HG03280 (cell line): ENCODE measurements at regions not wholly inside any gene's neighbourhood (a gene's known extent, or its start where the extent isn't known, plus 50 kb on each side); places are given as distances from the start of the nearest gene placed in this dataset.

Experiments used
- ATAC-seq: cut with Tn5 transposase; IDR thresholded peaks from one replicate; pipeline ENCODE4 v1.9.1; 2021; ENCODE audit warnings: mild to moderate bottlenecking, moderate library complexity; ENCODE audit not compliant: unreplicated experiment

DNA sequence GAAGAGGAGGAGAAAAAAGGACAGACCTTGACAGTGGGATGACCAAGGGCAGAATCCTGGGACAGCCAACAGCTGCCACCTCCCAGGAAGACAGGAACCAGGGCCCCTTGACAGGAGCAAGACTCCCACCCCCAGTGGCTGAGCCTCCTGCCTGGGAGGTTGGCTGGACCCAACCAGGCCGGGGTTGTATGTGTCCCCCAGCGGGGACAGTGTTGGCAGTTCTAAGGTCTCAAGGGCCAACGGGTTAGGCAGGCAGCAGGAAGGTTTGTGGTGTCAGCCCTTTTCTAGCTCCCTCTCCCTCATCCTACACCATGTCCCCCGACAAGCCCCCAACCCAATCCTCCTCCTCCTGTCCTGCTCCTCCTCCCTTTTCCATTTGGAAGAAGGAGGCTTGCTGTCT lies 126.2 kb downstream of the MRM1 start:
- ATAC-seq: no peak

DNA sequence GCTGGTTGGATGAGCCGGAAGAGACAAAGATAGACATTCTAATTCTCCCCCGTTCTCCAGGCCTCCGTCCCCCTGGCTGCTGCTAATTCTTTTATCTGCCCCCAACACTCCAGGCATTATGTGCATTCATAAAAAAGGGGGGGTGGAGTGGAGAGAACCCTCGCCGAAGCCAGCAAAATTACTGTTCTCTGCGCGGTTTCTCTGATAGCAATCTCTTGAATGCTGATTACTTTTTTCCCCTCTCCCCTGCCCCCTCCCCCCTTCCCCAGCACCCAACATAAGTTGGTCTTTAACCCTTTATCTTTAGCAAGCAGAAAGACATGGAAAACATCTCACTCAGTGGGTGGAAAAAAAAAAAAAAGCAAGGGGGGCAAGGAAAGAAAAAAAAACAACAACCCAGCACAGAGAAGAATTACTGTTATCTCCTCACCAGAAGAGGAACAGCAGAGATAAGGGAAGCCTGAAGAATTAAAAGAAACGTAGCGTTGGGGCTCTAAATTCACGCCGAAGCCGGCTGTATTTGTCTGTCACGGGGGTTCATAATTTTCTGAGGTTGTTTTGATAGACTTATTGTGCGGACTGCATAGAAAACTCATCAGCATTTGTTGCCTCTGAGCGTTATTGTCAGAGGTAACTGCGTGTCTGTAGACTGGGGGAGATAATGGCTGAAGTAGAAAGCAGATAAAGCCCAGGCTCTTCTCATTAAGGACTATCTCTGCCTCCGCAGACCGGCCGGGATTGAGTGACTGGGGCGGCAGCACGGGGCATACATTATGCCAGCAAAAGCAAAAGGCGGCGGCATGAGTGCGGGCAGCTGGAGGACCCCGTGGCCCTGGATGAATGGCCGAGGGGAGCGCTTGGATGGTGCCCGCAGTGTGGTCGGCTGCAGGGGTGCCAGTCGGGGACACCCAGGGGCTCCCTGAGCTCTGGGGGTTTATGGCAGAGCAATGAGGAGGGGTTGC lies 126.9 kb downstream of the MRM1 start:
- ATAC-seq: no peak

GRCh38 chr17:36730095-36730808 lies 128.9 kb downstream of the MRM1 start:
- ATAC-seq: no peak

- ATAC-seq: no peak
These were observed 129.6 kb downstream of the MRM1 start for GRCh38 chr17:36730857-36731490.

DNA sequence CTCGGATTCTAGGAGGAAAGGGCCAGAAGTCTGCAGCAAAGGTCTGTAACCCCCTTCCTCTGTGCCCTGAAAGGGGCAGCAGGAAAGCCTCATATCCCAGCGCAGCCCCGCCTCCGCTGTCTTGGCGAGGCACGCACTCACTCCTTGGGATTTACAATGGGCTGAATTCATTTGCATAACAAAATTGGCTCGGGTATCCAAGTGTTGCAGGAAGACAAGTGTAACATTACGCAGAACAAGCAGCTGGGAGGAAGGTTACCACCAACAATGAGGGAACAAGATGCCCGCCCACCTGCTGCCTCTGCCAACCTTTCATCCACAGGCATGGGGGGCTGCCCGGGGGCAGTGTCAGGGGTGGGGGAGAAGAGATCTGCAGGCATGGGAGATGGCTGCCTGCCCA lies 130.4 kb downstream of the MRM1 start:
- no peak for ATAC-seq

DNA sequence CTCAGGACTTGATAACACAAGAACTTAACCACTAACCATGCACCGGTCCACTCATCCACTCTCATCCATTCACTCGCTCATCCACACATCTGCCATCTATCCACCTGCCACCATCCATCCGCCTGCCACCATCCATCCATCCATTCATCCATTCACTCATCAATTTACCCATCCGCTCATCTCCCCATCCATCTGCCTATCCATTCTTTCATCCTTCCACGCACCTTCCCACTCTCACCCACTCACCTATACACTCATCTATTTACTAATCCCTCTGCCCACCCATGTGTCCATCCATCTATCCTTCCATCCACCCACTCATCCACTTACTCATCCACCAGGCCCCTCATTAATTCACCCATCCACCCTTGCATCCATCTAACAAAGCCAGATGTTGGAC lies 131.0 kb downstream of the MRM1 start:
- no peak for ATAC-seq

DNA sequence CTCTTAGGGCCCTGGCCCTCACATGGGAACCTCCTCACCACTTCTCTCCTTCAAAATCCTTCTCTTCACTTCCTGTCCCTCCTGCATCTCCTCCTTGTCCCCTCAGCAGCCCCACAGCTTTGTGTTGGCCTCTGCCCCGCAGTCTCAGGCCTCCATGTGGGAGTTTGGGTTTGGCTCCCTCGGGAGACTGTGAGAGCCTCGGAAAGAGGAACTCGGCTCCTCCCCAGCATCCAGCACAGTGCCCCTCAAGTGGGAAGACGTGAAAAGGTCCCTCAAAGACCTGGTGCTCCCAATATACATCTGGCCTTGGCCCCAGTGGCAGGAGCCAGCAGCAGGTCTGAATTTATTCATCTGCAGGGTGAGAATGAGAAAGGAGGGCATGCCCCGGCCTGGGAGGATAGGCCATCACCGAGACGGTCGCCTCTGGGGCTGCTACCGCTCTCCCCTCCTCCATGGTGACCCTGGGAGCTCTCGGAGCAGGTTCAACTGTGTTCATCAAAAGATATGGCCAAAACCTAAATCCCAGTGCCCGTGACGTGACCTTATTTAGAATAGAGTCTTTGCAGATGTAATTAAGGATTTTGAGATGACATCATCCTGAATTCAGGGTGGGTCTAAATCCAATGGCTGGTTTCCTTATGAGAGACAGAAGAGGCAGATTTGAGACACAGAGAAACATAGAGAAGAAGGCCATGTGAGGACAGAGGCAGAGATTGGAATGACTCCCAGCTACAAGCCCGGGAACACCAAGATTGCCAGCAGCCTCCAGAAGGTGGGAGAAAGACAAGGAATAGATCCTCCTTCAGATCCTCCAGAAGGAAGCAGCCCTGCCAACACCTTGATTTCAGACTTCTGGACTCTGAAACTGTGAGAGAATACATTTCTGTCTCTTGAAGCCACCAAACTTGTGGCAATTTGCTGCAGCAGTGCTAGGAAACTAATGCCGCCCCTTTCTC lies 135.1 kb downstream of the MRM1 start:
- no peak for ATAC-seq

DNA sequence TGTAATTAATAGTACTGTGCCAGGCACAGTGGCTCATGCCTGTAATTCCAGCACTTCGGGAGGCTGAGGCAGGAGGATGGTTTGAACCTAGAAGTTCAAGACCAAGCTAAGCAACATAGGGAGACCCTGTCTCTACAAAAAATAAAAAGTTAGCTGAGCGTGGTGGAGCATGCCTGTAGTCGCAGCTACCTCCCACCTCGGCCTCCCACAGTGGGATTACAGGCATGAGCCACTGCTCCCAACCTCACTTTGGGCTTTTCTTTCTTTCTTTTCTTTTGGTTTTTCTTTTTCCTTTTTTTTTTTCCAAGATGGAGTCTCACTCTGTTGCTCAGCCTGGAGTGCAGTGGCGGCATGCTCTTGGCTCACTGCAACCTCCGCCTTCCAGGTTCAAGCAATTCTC lies 137.8 kb downstream of the MRM1 start:
- no peak for ATAC-seq

- ATAC-seq: no peak
These were observed 138.8 kb downstream of the MRM1 start for GRCh38 chr17:36740157-36740556.

- ATAC-seq: no peak
These were observed 139.9 kb downstream of the MRM1 start for GRCh38 chr17:36741019-36741902.

DNA sequence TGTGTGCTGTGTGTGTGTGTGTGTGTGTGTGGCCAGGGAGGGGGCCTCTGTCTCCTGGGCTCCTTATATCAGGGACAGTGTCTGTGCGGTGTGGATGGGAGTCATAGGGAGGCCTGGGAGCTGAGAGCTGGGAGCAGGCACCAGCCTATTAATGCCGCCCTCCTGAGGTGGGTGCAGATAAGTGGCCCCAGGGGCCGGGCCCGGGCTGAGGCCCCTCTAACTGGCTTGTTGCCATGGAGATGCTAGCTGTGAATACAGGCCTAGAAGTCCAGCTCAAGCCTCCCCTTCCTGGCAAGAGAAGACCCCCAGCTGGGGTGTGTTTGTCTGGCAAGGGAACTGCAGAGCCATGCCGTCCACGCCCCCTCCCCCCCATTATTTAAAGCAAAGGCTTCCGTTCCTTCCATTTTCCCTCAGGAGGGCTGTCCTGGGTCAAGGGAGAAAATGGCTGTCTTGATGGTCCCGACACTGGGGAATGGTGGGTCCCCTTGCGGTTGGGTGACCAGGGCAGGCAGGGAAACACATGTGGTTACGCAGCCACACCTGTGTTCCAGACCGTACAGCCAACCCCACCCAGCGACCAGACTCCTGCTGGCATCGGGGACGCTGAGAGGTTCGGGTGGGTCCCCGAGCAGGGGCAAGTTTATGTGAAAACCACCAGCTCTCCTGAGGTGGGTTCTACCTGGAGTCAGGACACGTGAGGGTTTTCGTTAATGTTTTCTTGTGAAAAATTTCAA lies 141.1 kb downstream of the MRM1 start:
- ATAC-seq: no peak

- no peak for ATAC-seq
These were observed 141.7 kb downstream of the MRM1 start for GRCh38 chr17:36743130-36743529.

- ATAC-seq: no peak
These were observed 145.1 kb downstream of the MRM1 start for GRCh38 chr17:36746381-36747053.

- ATAC-seq: no peak
These were observed 146.5 kb downstream of the MRM1 start for GRCh38 chr17:36747861-36748260.

GRCh38 chr17:36748272-36748671 lies 146.9 kb downstream of the MRM1 start:
- no peak for ATAC-seq

GRCh38 chr17:36749493-36749892 lies 148.1 kb downstream of the MRM1 start:
- no peak for ATAC-seq

DNA sequence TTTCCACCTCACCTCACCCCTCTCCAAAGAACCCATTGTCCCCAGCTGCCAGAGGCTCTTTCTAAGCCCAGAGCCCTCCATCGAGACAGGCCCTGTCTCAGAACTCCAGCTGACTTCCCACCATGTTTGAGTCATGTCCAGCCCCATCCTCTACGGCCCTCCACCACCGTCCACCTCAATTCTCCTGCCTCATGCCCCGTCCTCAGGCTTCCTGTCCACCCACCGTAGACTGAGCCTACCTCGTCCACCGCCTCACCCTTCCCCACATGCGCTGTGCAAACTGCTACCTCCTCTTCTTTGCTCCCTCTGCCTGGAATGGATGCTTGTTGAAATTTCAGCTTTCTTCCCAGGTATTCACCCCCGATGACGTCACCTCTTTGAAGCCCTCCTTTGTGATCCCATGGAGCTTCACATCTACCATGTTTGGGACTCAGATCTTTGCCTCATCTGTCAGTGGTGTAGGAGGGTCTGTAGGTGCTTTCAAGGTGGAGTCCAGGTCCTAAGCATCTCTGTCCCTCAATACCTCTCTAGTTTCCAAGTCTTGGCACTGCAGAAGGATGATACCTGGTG lies 149.0 kb downstream of the MRM1 start:
- ATAC-seq: no peak
